Tibial nerve (tissue), 4 donors: ENCODE measurements at regions not wholly inside any gene's neighbourhood (a gene's known extent, or its start where the extent isn't known, plus 50 kb on each side); places are given as distances from the start of the nearest gene placed in this dataset.

Experiments
- EP300 ChIP-seq, 2 donors: sonication (generic); formaldehyde crosslinking; IDR thresholded peaks; one replicate each; pipeline ENCODE4 v1.6.1; 2017; ENCODE audit warnings: antibody characterized with exemption in 2 of 2, mild to moderate bottlenecking in 1 of 2
- POLR2A ChIP-seq, 2 donors: fragments of 450-650 bp; IDR thresholded peaks; one replicate each; pipeline ENCODE4 v1.6.1; 2017; ENCODE audit warnings: antibody characterized with exemption in 2 of 2, mild to moderate bottlenecking in 2 of 2, moderate library complexity in 2 of 2
- TF ChIP-seq, protein P1 (sequence below), 5 experiments: fragments of 200-600 bp in 3 of 5; fragments of 450-650 bp in 2 of 5; sonication (generic) in 3 of 5; IDR thresholded peaks; one replicate each; pipeline ENCODE4 v1.5.1; 2016 to 2019; ENCODE audit warnings: antibody characterized with exemption in 5 of 5, mild to moderate bottlenecking in 3 of 5, moderate library complexity in 2 of 5

DNA sequence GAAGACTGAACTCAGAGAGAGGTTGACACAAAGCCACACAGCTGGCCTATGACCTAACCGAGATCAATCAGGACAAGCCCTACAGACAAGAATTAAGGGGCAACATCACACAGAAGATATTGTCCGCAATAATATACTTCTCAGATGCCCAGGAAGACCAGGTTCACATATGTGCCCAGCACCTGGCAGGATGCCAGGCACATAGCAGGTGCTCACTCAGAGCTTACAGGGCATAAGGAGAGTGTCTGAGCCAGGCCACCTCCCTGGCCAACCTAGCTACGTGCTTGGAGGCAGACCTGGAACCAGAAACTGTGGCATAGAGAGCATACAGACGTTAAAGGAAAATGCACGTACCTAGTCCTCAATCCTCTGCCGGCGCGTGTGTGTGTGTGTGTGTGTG is 87.0 kb upstream of the LRFN2 start:
- TF ChIP-seq, protein P1, sequence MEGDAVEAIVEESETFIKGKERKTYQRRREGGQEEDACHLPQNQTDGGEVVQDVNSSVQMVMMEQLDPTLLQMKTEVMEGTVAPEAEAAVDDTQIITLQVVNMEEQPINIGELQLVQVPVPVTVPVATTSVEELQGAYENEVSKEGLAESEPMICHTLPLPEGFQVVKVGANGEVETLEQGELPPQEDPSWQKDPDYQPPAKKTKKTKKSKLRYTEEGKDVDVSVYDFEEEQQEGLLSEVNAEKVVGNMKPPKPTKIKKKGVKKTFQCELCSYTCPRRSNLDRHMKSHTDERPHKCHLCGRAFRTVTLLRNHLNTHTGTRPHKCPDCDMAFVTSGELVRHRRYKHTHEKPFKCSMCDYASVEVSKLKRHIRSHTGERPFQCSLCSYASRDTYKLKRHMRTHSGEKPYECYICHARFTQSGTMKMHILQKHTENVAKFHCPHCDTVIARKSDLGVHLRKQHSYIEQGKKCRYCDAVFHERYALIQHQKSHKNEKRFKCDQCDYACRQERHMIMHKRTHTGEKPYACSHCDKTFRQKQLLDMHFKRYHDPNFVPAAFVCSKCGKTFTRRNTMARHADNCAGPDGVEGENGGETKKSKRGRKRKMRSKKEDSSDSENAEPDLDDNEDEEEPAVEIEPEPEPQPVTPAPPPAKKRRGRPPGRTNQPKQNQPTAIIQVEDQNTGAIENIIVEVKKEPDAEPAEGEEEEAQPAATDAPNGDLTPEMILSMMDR (IDR thresholded peaks at IDR 0.05): no peak
- TF ChIP-seq POLR2A (IDR thresholded peaks at IDR 0.05) (no peak), EP300 (IDR thresholded peaks at IDR 0.05) (no peak)
